GM19452 (cell line): ENCODE measurements at regions not wholly inside any gene's neighbourhood (a gene's known extent, or its start where the extent isn't known, plus 50 kb on each side); places are given as distances from the start of the nearest gene placed in this dataset.
"Not testable (repeated sequence)": the region's sequence is repeated elsewhere in the genome, so short reads cannot be mapped to it uniquely, and the experiment has no call there.

Experiments
- ATAC-seq: cut with Tn5 transposase; IDR thresholded peaks from one replicate; pipeline ENCODE4 v1.9.1; 2021; ENCODE audit not compliant: unreplicated experiment

- no peak for ATAC-seq
Measured at GRCh38 chr2:180705122-180705521, 275.3 kb upstream of the UBE2E3 start.

- no peak for ATAC-seq
Measured at GRCh38 chr2:180699657-180700361, 280.6 kb upstream of the UBE2E3 start.

- no peak for ATAC-seq
Measured at GRCh38 chr2:180698668-180699067, 281.7 kb upstream of the UBE2E3 start.

- no peak for ATAC-seq
Measured at GRCh38 chr2:180695586-180696401, 284.6 kb upstream of the UBE2E3 start.

GRCh38 chr2:180694445-180695421 lies 285.7 kb upstream of the UBE2E3 start:
- ATAC-seq, result no peak

GRCh38 chr2:180692322-180692721 lies 288.1 kb upstream of the UBE2E3 start:
- ATAC-seq, result no peak

GRCh38 chr2:180691855-180692223 lies 288.6 kb upstream of the UBE2E3 start:
- not testable (repeated sequence) for ATAC-seq

GRCh38 chr2:180691186-180691854 lies 289.1 kb upstream of the UBE2E3 start:
- ATAC-seq, result not testable (repeated sequence)

GRCh38 chr2:180690611-180691010 lies 289.8 kb upstream of the UBE2E3 start:
- no peak for ATAC-seq

GRCh38 chr2:180682871-180683270 lies 297.5 kb upstream of the UBE2E3 start:
- ATAC-seq, result no peak

GRCh38 chr2:180679693-180680092 lies 300.7 kb upstream of the UBE2E3 start:
- ATAC-seq, result no peak

- ATAC-seq, result no peak
Measured at GRCh38 chr2:180678625-180678972, 301.8 kb upstream of the UBE2E3 start.

GRCh38 chr2:180677930-180678624 lies 302.3 kb upstream of the UBE2E3 start:
- no peak for ATAC-seq

GRCh38 chr2:180677200-180677599 lies 303.2 kb upstream of the UBE2E3 start:
- no peak for ATAC-seq

GRCh38 chr2:180676520-180677025 lies 303.8 kb upstream of the UBE2E3 start:
- no peak for ATAC-seq

- ATAC-seq, result no peak
Measured at GRCh38 chr2:180675170-180675569, 305.2 kb upstream of the UBE2E3 start.

GRCh38 chr2:180672377-180672776 lies 308.0 kb upstream of the UBE2E3 start:
- ATAC-seq, result no peak

GRCh38 chr2:180670302-180671003 lies 310.0 kb upstream of the UBE2E3 start:
- ATAC-seq, result no peak

GRCh38 chr2:180669016-180669415 lies 311.4 kb upstream of the UBE2E3 start:
- ATAC-seq, result no peak
